OCI-M2 (cell line): ENCODE measurements at regions not wholly inside any gene's neighbourhood (a gene's known extent, or its start where the extent isn't known, plus 50 kb on each side); places are given as distances from the start of the nearest gene placed in this dataset.
"Not testable (repeated sequence)": the region's sequence is repeated elsewhere in the genome, so short reads cannot be mapped to it uniquely, and the experiment has no call there.

Source experiments
- DNase-seq: peaks from one replicate; lab custom pipeline; 2025; ENCODE audit not compliant: unreplicated experiment; lab: John Stamatoyannopoulos, UW

- not testable (repeated sequence) for DNase-seq
These were observed 56.2 kb upstream of the TFPI start for GRCh38 chr2:187610450-187610849.

DNA sequence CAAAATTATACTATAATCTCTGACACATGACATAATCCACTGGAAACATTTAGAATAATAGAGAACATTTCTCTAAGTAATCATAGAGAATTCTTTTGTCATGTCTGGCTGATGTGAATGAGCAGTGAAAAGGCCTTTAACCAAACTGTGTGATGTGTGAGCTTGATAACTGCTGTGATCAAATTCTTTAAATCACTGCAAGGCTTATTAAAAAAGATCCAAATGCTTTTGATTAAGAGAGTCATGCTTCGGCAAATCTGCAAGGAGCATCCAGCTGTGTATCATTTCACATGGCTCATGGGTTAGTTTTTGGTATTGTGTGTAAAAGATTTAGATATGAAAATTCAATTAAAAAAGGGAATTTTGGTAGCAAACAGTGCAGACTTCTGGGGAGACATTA, 58.6 kb upstream of the TFPI start:
- no peak for DNase-seq

DNA sequence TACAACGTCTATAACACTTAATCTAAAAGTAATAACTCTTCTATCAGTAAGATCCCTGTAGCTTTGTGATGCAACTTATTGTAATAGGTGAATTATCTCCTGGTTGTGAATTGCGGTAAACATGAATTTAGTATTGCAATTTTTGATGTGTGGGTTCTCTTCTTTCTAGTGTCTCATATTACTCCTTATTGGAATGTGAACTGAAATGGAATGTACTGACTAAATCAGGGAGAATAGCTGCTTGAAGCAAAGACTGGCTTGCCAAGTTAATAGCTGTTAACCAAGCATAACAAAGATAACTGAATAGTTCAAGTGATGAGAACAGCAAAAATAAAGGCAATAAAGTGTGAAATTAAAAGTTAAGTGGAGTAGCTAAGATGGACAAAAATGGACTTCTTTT, 60.5 kb upstream of the TFPI start:
- no peak for DNase-seq

DNA sequence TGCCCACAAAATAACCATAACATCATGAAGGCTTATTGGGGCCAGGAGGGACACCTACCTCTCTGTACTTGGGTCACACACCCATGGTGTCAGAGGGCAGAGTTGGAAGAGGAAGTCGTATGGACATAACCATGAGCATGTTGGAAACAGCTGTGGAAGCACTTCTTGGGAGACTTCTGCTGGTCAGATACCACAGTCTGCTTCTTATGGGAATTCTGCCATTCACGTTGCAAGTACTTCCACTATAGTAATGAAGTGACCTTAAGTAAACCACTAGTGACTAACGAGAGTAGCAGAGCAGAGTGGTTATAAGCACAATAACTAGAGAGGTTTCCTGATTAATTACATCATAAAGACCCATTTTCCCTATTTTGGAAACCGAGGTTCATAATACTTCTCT, 61.1 kb upstream of the TFPI start:
- no peak for DNase-seq

- DNase-seq, result no peak
These were observed 61.7 kb upstream of the TFPI start for GRCh38 chr2:187615902-187616301.

DNA sequence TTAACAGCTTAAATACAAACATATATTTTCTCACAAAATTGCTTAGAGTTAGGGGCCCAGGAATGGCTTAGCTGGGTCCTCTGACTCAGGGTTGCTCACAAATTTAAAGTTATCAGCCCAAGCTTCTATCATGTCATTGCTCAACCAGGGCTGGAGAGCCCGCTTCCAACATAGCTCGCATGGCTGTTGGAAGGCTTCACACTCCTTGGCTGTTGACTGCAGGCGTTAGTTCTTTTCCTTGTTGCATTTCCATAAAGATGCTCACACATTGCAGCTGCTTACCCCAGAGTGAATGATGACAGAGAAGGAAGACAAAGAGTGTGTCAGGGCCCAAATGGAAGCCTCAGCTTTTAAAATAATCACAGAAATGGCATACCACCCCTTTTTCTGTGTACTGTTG, 62.9 kb upstream of the TFPI start:
- DNase-seq, result no peak

- no peak for DNase-seq
These were observed 63.7 kb upstream of the TFPI start for GRCh38 chr2:187617905-187618304.

DNA sequence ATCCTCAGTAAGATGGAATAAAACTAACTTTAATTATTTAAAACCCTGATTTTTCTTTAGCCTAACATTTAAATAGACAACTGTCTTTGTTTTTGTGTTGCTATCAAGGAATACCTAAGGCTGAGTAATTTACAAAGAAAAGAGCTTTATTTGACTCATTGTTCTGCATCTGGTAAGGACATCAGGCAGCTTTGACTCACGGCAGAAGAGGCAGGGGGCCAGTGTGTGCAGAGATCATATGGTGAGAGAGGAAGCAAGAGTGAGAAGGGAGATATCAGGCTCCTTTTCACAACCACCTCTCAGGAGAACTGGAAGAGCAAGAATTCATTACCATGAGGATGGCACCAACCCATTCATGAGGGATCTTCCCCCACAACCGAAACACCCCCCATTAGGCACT, 64.6 kb upstream of the TFPI start:
- no peak for DNase-seq

GRCh38 chr2:187627153-187627552, 72.9 kb upstream of the TFPI start:
- DNase-seq, result no peak

GRCh38 chr2:187636731-187637391, 82.6 kb upstream of the TFPI start:
- not testable (repeated sequence) for DNase-seq

DNA sequence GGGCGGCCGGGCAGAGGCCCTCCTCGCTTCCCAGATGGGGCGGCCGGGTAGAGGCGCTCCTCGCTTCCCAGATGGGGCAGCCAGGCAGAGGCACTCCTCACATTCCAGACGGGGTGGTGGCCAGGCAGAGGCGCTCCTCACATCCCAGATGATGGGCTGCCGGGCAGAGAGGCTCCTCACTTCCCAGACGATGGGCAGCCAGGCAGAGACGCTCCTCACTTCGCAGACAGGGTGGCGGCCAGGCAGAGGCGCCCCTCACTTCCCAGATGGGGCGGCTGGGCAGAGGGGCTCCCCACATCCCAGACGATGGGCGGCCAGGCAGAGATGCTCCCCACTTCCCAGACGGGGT, 83.1 kb upstream of the TFPI start:
- not testable (repeated sequence) for DNase-seq

DNA sequence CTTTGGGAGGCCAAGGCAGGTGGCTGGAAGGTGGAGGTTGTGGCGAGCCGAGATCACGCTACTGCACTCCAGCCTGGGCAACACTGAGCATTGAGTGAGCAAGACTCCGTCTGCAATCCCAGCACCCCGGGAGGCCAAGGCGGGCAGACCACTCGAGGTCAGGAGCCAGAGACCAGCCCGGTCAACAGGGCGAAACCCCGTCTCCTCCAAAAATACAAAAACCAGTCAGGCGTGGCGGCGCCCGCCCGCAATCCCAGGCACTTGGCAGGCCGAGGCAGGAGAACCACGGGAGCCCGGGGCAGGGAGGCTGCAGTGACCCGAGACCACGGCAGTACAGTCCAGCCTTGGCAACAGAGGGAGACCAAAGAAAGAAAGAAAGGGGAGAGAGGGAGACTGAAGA, 83.5 kb upstream of the TFPI start:
- not testable (repeated sequence) for DNase-seq

DNA sequence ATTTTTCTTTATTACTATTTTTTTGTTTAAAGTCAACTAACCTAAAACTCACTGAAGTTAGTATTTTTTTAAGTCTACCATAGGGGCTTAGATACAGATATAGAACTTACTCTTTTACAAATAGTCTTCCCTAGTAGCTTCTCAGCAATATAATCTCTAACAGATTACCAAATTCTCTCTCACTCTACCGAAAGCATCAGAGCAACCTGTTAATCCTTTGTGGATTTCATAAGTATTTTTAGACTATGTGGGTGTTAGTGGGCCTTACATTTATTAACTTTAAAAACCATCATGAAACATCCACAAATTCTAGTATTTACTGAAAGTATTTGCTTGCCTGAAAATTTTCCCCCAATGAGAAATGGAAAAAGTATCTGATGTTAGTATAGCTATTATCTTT, 84.6 kb upstream of the TFPI start:
- DNase-seq, result no peak

GRCh38 chr2:187640926-187641510, 86.8 kb upstream of the TFPI start:
- no peak for DNase-seq

DNA sequence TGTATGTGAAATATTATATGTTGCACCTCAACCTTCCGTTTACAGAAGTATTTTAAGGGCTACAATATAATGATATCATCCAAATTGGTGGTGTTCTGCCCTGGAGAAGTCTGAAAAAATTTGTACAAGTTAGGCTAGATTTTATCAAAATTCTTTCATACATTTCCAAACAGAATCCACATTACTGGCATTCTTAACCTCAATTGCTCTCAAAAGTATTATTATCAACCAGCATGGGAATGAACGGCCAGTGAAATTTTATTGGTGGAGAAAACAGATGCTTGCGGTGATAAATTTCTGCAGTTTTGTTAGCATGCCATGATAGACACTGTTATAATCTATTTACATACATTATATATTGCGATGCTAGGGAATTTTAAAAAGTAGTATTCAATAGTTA, 88.3 kb upstream of the TFPI start:
- DNase-seq, result no peak

DNA sequence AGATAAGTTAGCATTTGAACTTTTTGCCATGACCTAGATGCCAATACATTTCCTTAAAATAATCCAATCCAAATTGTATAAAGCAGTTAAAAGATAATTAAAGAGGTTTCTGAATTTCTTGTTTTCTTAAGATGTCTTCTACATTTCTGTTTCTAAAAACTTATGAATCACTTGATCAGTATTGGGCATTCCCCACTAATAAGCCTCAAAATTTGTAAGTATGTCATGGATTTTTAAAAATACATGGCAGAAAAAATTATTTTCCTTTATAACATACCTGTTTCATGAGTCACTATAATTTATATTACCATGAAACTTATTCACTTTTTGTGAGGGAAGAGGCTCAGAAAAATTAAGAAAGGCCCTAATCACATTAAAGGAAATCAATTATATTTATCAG, 90.3 kb upstream of the TFPI start:
- DNase-seq, result no peak

DNA sequence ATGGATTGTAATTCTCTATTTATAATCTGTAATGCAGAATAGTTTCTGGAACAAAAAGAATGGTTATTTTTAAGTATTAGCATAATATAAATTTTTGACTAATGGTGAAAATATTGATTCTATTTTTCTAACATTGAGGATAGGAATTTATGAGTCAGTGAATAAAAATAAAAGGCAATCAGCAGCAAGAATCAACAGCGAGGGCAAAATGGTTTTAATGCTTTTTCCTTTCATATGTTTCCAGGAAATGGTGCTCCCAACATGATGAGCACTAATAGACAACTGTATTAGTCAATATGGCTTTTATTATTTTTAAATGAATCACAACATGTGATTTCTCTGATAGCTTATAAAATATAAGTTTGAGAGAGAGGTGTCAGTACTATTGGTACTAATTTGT, 90.7 kb upstream of the TFPI start:
- DNase-seq, result no peak

- no peak for DNase-seq
These were observed 92.3 kb upstream of the TFPI start for GRCh38 chr2:187646556-187646955.

GRCh38 chr2:187654535-187654934, 100.3 kb upstream of the TFPI start:
- DNase-seq, result no peak

- DNase-seq, result no peak
These were observed 100.8 kb upstream of the TFPI start for GRCh38 chr2:187655001-187655400.

DNA sequence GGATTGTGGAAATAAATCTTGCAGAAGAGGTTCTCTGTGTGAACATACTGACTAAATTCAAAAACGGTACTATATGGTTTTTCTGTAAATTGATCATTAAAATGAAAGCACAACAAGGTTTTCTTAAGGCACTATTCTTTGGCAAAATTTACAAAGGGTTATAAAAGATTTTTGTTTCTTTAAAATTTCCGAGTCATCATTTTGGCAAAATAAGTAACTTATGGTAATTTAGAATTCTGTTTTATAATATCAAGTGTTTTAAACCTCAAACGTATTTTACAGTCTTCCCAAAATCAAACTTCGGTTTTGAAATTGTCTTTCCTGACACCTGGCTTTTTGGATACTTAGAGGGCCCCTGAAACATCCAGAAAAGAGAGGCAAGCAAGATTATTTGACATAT, 101.9 kb upstream of the TFPI start:
- no peak for DNase-seq

DNA sequence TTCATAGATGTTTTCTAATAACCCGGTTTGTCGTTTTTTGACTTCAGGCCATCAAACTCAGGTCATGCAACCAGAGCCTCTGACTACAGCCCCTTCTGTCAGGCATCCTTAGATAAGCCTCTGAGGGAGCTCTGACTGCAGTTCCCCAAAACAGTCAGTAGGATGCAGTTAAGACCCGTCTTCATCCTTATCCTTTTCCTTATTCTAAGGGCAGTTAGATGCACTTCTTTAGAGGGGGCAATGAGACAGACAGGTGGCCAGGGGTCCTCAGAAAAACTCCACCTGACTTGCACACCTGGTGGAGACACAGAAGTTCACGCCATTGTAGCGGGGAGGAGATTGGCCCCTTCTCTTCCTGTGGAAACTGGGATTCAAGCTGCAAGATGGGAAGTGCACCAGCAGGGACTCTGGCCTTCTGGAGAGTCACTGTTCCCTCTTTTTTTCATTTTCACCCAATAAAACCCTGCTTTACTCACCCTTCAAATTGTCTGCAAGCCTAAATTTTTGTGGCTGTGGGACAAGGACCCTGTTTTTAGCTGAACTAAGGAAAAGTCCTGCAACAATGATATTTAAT, 104.8 kb upstream of the TFPI start:
- DNase-seq, result no peak

DNA sequence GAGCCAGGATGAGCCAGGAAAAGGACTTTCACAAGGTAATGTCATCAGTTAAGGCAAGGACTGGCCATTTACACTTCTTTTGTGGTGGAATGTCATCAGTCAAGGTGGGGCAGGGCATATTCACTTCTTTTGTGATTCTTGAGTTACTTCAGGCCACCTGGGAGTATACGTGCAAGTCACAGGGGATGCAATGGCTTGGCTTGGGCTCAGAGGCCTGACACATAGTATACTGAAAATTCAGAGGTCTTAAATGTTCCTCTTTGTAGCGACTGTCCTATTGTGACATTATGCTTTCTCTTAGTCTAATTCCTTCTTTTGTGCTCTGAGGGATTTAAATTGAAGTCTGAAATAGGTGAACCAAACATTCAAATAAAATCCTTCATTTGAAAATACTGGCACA, 121.8 kb upstream of the TFPI start:
- not testable (repeated sequence) for DNase-seq
